LNCaP clone FGC (cell line): ENCODE measurements at regions not wholly inside any gene's neighbourhood (a gene's known extent, or its start where the extent isn't known, plus 50 kb on each side); places are given as distances from the start of the nearest gene placed in this dataset.

Experiments
- DNase-seq: peaks from one replicate; pipeline ENCODE4 v3.0.0-alpha.2; 2011; ENCODE audit warnings: low read depth
- H3K4me3 ChIP-seq: 2 replicates; pipeline ENCODE4 v1.5.1; 2011; ENCODE audit warnings: mild to moderate bottlenecking, low read depth, low read length, control low read depth
- CTCF ChIP-seq: IDR thresholded peaks from 2 replicates; pipeline ENCODE4 v1.5.1; 2012; ENCODE audit warnings: mild to moderate bottlenecking; ENCODE audit not compliant: control insufficient read depth, insufficient read depth; ENCODE audit errors: extremely low read depth

- no peak for TF ChIP-seq CTCF
- H3K4me3 ChIP-seq: no peak overlapping the region
- DNase-seq: no peak
These were observed 329.1 kb upstream of the C2CD4B start for GRCh38 chr15:62494197-62494596.

GRCh38 chr15:62495670-62496614, 330.9 kb upstream of the C2CD4B start:
- no peak overlapping the region for H3K4me3 ChIP-seq
- TF ChIP-seq CTCF: no peak
- no peak for DNase-seq

DNA sequence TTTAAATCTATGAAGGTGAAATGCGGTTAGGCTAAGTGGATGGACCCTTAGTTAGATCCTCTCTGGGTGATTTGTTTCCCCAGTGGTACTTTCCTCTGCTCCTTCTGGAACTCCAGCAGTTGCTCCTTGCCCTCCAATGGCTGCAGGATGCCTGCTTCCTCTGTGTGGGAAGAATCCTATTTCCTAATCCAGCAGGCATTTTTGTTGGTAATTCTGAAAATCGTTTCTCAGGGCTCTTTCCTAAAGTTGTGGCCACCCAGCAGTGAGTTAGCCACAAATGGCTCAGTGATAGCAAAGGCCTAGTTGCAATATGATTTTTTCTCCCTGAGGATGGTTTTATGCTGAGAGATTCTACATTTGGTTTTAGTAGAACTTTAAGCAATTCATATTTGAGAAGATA, 332.3 kb upstream of the C2CD4B start:
- H3K4me3 ChIP-seq: no peak overlapping the region
- no peak for TF ChIP-seq CTCF
- DNase-seq: no peak

DNA sequence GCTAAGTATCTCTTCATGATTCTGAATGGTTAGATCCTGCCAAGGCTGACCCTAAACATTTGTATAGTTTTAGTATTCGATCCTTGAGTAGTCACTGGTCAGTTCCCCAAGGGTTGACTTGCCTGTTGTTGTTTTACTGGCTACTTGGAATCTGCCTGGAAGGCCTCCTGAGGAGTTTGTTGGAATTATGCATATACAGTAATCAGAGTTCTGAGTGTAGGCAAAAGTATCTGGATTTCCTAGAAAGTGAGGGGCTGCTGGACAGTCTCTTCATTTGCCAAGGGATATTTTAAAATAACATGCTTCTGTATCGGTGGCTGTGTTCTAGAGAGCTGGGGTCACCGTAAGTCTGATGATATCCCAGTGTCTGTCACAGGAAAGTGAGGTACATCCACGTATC, 333.2 kb upstream of the C2CD4B start:
- TF ChIP-seq CTCF: no peak
- H3K4me3 ChIP-seq: no peak overlapping the region
- DNase-seq: no peak

GRCh38 chr15:62498712-62499111, 333.6 kb upstream of the C2CD4B start:
- H3K4me3 ChIP-seq: no peak overlapping the region
- no peak for DNase-seq
- TF ChIP-seq CTCF: no peak

- no peak for TF ChIP-seq CTCF
- no peak for DNase-seq
- H3K4me3 ChIP-seq: no peak overlapping the region
These were observed 335.2 kb upstream of the C2CD4B start for GRCh38 chr15:62500325-62500724.

DNA sequence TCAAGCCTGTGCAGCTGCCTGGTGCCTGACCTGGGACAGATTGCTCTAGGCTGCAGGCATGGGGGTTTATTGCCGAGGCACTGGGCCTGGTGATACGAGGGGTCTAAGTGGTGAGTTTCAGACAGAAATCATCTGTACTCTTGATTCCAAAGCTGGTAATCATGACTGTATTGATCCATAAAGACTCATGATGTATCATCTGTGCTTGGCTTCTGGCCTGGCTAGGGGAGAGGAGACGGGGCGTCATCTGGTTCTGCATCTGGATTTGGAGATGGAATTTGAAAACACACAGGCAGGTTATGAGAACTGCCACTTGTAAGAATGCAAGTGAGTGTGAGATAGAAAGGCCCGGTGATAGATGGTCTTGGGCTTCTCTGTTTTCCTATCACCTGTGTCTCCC, 337.4 kb upstream of the C2CD4B start:
- DNase-seq: no peak
- H3K4me3 ChIP-seq: no peak overlapping the region
- no peak for TF ChIP-seq CTCF
